HepG2 (cell line): ENCODE measurements at regions not wholly inside any gene's neighbourhood (a gene's known extent, or its start where the extent isn't known, plus 50 kb on each side); places are given as distances from the start of the nearest gene placed in this dataset.
"Not testable (repeated sequence)": the region's sequence is repeated elsewhere in the genome, so short reads cannot be mapped to it uniquely, and the experiment has no call there.

Source experiments
- CTCF ChIP-seq: sonication (generic); formaldehyde crosslinking; IDR thresholded peaks from 2 replicates; pipeline ENCODE4 v1.5.0; 2020; ENCODE audit warnings: mild to moderate bottlenecking, missing genetic modification reagents, moderate library complexity
- GLI4 ChIP-seq: sonication (generic); formaldehyde crosslinking; IDR thresholded peaks from 2 replicates; pipeline ENCODE4 v1.5.1; 2020; ENCODE audit warnings: missing genetic modification reagents, mild to moderate bottlenecking, moderate library complexity, borderline replicate concordance
- POLR2AphosphoS5 ChIP-seq: IDR thresholded peaks from 2 replicates; pipeline ENCODE4 v1.6.1; 2012; ENCODE audit warnings: low read depth, low read length
- PRPF4 ChIP-seq: fragments of 200-400 bp; formaldehyde crosslinking; IDR thresholded peaks from 2 replicates; pipeline ENCODE4 v1.6.1; 2016; ENCODE audit warnings: low read length, low read depth; ENCODE audit not compliant: poor library complexity, severe bottlenecking
- TBP ChIP-seq: sonication (generic); formaldehyde crosslinking; IDR thresholded peaks from 2 replicates; pipeline ENCODE4 v1.5.0; 2020; ENCODE audit warnings: missing genetic modification reagents
- ZBTB1 ChIP-seq: sonication (generic); formaldehyde crosslinking; IDR thresholded peaks from 2 replicates; pipeline ENCODE4 v1.4.0; 2020; ENCODE audit warnings: missing genetic modification reagents, borderline replicate concordance
- ZNF232 ChIP-seq: sonication (generic); formaldehyde crosslinking; IDR thresholded peaks from 2 replicates; pipeline ENCODE4 v1.4.0; 2020; ENCODE audit warnings: missing genetic modification reagents, borderline replicate concordance
- ZNF280B ChIP-seq: sonication (generic); formaldehyde crosslinking; IDR thresholded peaks from 2 replicates; pipeline ENCODE4 v1.5.0; 2020; ENCODE audit warnings: missing genetic modification reagents, mild to moderate bottlenecking, borderline replicate concordance

- not testable (repeated sequence) for TF ChIP-seq ZBTB1 (CRISPR knock-in tag); POLR2AphosphoS5; ZNF232; PRPF4; ZNF280B; CTCF; TBP (CRISPR knock-in tag); GLI4 (CRISPR knock-in tag)
These were observed 177.1 kb upstream of the TPTE start for GRCh38 chr21:10344266-10344665.
